Endothelial cell of umbilical vein (primary cell): ENCODE measurements at regions not wholly inside any gene's neighbourhood (a gene's known extent, or its start where the extent isn't known, plus 50 kb on each side); places are given as distances from the start of the nearest gene placed in this dataset.
A peak's percentile ranks its signal among the peaks of the same experiment; 100 is the strongest.

Experiments used
- BruUV-seq: library from RNA; stranded (reverse); fragments of 400-500 nt; replicated peaks from 2 replicates; lab custom pipeline; 2021; lab: Mats Ljungman, UMichigan
- CTCF ChIA-PET: fragments of 300-600, 350-600 bp; sonication (Branson Sonifier 250); formaldehyde crosslinking; loops from one replicate; lab custom pipeline; 2021; ENCODE audit warnings: antibody characterized with exemption, inconsistent platforms; lab: Charles Lee
- POLR2A ChIA-PET: fragments of 300-600, 350-600 bp; sonication (Branson Sonifier 250); formaldehyde crosslinking; loops from one replicate; lab custom pipeline; 2021; ENCODE audit warnings: antibody characterized with exemption, inconsistent platforms; lab: Charles Lee
- DNase-seq: peaks from one replicate; pipeline ENCODE4 v3.0.0-alpha.2; 2011; ENCODE audit warnings: low read depth, low spot score
- FAIRE-seq: peaks from 2 replicates; lab custom pipeline; 2011; peaks lifted over from hg19 to GRCh38; lab: Jason Lieb, UNC
- H2AFZ ChIP-seq: 2 replicates; pipeline ENCODE4 v1.6.0; 2012; ENCODE audit warnings: low read depth, low read length, control low read depth, inconsistent platforms
- H3K27ac ChIP-seq: 2 replicates; pipeline ENCODE4 v1.5.1; 2011; ENCODE audit warnings: low read depth, mild to moderate bottlenecking, control low read depth, low read length, moderate library complexity; ENCODE audit not compliant: insufficient read depth
- H3K27me3 ChIP-seq, 2 experiments: 2 replicates each; pipeline versions ENCODE4 v1.6.0 to v1.6.1; 2011; ENCODE audit warnings: low read length in 2 of 2, mixed read lengths in 1 of 2; ENCODE audit not compliant: control insufficient read depth in 2 of 2, insufficient read depth in 2 of 2
- H3K36me3 ChIP-seq, 2 experiments: 2 replicates in 1 of 2; 3 replicates in 1 of 2; pipeline ENCODE4 v1.5.1; 2011; ENCODE audit warnings: low read length in 2 of 2, mild to moderate bottlenecking in 1 of 2, moderate library complexity in 1 of 2; ENCODE audit not compliant: control insufficient read depth in 2 of 2, insufficient read depth in 2 of 2; ENCODE audit errors: extremely low read depth in 1 of 2
- H3K4me1 ChIP-seq: 3 replicates; pipeline ENCODE4 v1.5.1; 2011; ENCODE audit warnings: mild to moderate bottlenecking, low read length; ENCODE audit not compliant: control insufficient read depth, insufficient read depth; ENCODE audit errors: extremely low read depth
- H3K4me2 ChIP-seq: 2 replicates; pipeline ENCODE4 v1.6.1; 2011; ENCODE audit warnings: low read length, control low read depth, mixed read lengths; ENCODE audit not compliant: insufficient read depth
- H3K4me3 ChIP-seq, 3 experiments: fragments of 200-600 bp in 1 of 3; sonication (generic), shearing (Covaris generic) in 1 of 3; replicated peaks in 1 of 3; 2 replicates each; pipeline ENCODE4 v1.5.1; 2011 to 2016; ENCODE audit warnings: control low read depth in 3 of 3, low read length in 3 of 3, mild to moderate bottlenecking in 2 of 3, inconsistent platforms in 1 of 3, low read depth in 1 of 3, moderate library complexity in 1 of 3; ENCODE audit not compliant: insufficient read depth in 1 of 3
- H3K79me2 ChIP-seq: 2 replicates; pipeline ENCODE4 v1.6.0; 2012; ENCODE audit warnings: low read length, inconsistent platforms; ENCODE audit not compliant: control insufficient read depth, insufficient read depth
- H3K9ac ChIP-seq: replicated peaks from 2 replicates; pipeline ENCODE3; 2011; ENCODE audit warnings: low read length, control low read depth; ENCODE audit not compliant: insufficient read depth; ENCODE audit errors: extremely low read depth
- H3K9me1 ChIP-seq: replicated peaks from 3 replicates; pipeline ENCODE4 v1.6.0; 2011; ENCODE audit warnings: mild to moderate bottlenecking, low read length; ENCODE audit not compliant: control insufficient read depth, insufficient read depth; ENCODE audit errors: extremely low read depth
- H3K9me3 ChIP-seq: replicated peaks from 2 replicates; pipeline ENCODE4 v1.5.1; 2012; ENCODE audit warnings: low read length, inconsistent platforms; ENCODE audit not compliant: control insufficient read depth, insufficient read depth
- H4K20me1 ChIP-seq: replicated peaks from 2 replicates; pipeline ENCODE3; 2011; ENCODE audit warnings: mild to moderate bottlenecking, low read length; ENCODE audit not compliant: control insufficient read depth, insufficient read depth; ENCODE audit errors: extremely low read depth
- CTCF ChIP-seq, 2 donors: IDR thresholded peaks; 1 replicate in 1 of 2; 2 replicates in 1 of 2; pipeline ENCODE4 v1.5.1; 2011; ENCODE audit warnings: low read length in 2 of 2, mild to moderate bottlenecking in 2 of 2, moderate library complexity in 2 of 2, control low read depth in 1 of 2, inconsistent platforms in 1 of 2, low read depth in 1 of 2; ENCODE audit not compliant: insufficient read depth in 1 of 2; ENCODE audit errors: extremely low read depth in 1 of 2
- EZH2 ChIP-seq: IDR thresholded peaks from 2 replicates; pipeline ENCODE4 v1.6.1; 2012; ENCODE audit warnings: borderline replicate concordance, low read depth, mild to moderate bottlenecking, moderate library complexity, low read length, inconsistent platforms; ENCODE audit not compliant: severe bottlenecking
- FOS ChIP-seq: IDR thresholded peaks from 2 replicates; pipeline ENCODE4 v1.6.1; 2011; ENCODE audit warnings: mild to moderate bottlenecking, low read length, moderate library complexity, borderline replicate concordance; ENCODE audit not compliant: insufficient read depth
- GATA2 ChIP-seq: IDR thresholded peaks from 2 replicates; pipeline ENCODE4 v1.7.0; 2011; ENCODE audit warnings: low read depth, mild to moderate bottlenecking, moderate library complexity, mixed read lengths, low read length; ENCODE audit not compliant: insufficient read length, insufficient read depth
- JUN ChIP-seq: IDR thresholded peaks from 2 replicates; pipeline ENCODE4 v1.6.1; 2011; ENCODE audit warnings: borderline replicate concordance, low read depth; ENCODE audit not compliant: insufficient read length, insufficient read depth
- MAX ChIP-seq: IDR thresholded peaks from 2 replicates; pipeline ENCODE4 v1.6.1; 2011; ENCODE audit not compliant: insufficient read depth, insufficient read length
- MYC ChIP-seq: IDR thresholded peaks from one replicate; pipeline ENCODE4 v1.6.1; 2011; ENCODE audit warnings: mild to moderate bottlenecking, low read depth, low read length
- POLR2A ChIP-seq: IDR thresholded peaks from 2 replicates; pipeline ENCODE4 v1.6.1; 2012; ENCODE audit warnings: low read depth, mild to moderate bottlenecking, control low read depth, low read length
- POLR2AphosphoS5 ChIP-seq: IDR thresholded peaks from 2 replicates; pipeline ENCODE4 v1.6.1; 2012; ENCODE audit warnings: low read depth, mild to moderate bottlenecking, control low read depth, low read length, moderate library complexity; ENCODE audit not compliant: insufficient read depth
- dilution Hi-C: fragments of 300-500 bp; cut with MboI; formaldehyde crosslinking; loops from one replicate; pipeline ENCODE4 v1.15.0; 2019; ENCODE audit warnings: low sequenced_read_pairs; ENCODE audit not compliant: extremely low pct_ligation_motif_present
- intact Hi-C: fragments of 100-400 bp; cut with micrococcal nuclease; formaldehyde crosslinking; loops from one replicate; pipeline ENCODE4 v1.10.0; 2022

- no TSS peak for BruUV-seq
- Histone ChIP-seq H2AFZ (peak overlapping the region; percentile 81), H3K4me3 (no peak overlapping the region), H3K27me3 (no peaks in the 10 kb centered on the region), H3K79me2 (no peaks in the 10 kb centered on the region), H3K9ac (no peak overlapping the region), H3K4me1 (peaks cover 26% of the 10 kb centered on the region), H3K36me3 (no peaks in the 10 kb centered on the region), H3K4me2 (peak overlapping the region; percentile 12), H3K27ac (peak overlapping the region; percentile 85), H4K20me1 (no peaks in the 10 kb centered on the region), H3K9me1 (no peaks in the 10 kb centered on the region), H3K9me3 (no peaks in the 10 kb centered on the region)
- ChIA-PET POLR2A (no interaction called here), CTCF (interaction anchor here (1.0 to 3.9 kb wide), 6 partner anchors 16 to 1251 kb away, joined by 3 to 26 read pairs (median 5); no protein-coding TSS in a partner anchor)
- FAIRE-seq (peak; percentile 64), DNase-seq (peak; percentile 37)
- no peak for TF ChIP-seq FOS
- no peak for TF ChIP-seq JUN
- no peak for TF ChIP-seq CTCF (IDR thresholded peaks at IDR 0.05; ENCODE audit: extremely low read depth in 1 of 2, insufficient read depth in 1 of 2, low read depth in 1 of 2, low read length in 2 of 2)
- no peak for TF ChIP-seq EZH2
- no peak for TF ChIP-seq POLR2AphosphoS5
- TF ChIP-seq POLR2A: no peak
- no peak for TF ChIP-seq GATA2
- no peak for TF ChIP-seq MYC
- no peak for TF ChIP-seq MAX
- dilution Hi-C loops: no loop called here
- intact Hi-C loops: no loop called here
These were observed 119.0 kb upstream of the USP24 start for GRCh38 chr1:55334160-55334559.
